Left ventricle myocardium inferior (tissue), 1 donor: ENCODE measurements at regions not wholly inside any gene's neighbourhood (a gene's known extent, or its start where the extent isn't known, plus 50 kb on each side); places are given as distances from the start of the nearest gene placed in this dataset.

ENCODE experiments used
- DNase-seq: peaks from one replicate; pipeline ENCODE4 v3.0.0-alpha.2; 2020
- H3K27ac ChIP-seq: fragments of 200-600 bp; replicated peaks from 2 replicates; pipeline ENCODE4 v1.8.0; 2021
- H3K27me3 ChIP-seq: fragments of 200-600 bp; 2 replicates; pipeline ENCODE4 v1.8.0; 2021; ENCODE audit warnings: low read depth
- H3K36me3 ChIP-seq: fragments of 200-600 bp; 2 replicates; pipeline ENCODE4 v1.8.0; 2021
- H3K4me1 ChIP-seq: fragments of 200-600 bp; 2 replicates; pipeline ENCODE4 v1.8.0; 2021
- H3K4me3 ChIP-seq: fragments of 200-600 bp; 2 replicates; pipeline ENCODE4 v1.8.0; 2021; ENCODE audit warnings: mild to moderate bottlenecking, moderate library complexity
- H3K9me3 ChIP-seq: fragments of 200-600 bp; replicated peaks from 2 replicates; pipeline ENCODE4 v1.8.0; 2021
- intact Hi-C: fragments of 100-400 bp; cut with micrococcal nuclease; formaldehyde crosslinking; loops from one replicate; pipeline ENCODE4 v1.11.0; 2022
- TF ChIP-seq, protein P1 (sequence below): fragments of 200-600 bp; IDR thresholded peaks from 2 replicates; pipeline ENCODE4 v1.8.0; 2021; ENCODE audit warnings: antibody characterized with exemption, mild to moderate bottlenecking, borderline replicate concordance
- donor health status: DM: no; HTN: yes; CAD: no; lungs with severe emphysema.

DNA sequence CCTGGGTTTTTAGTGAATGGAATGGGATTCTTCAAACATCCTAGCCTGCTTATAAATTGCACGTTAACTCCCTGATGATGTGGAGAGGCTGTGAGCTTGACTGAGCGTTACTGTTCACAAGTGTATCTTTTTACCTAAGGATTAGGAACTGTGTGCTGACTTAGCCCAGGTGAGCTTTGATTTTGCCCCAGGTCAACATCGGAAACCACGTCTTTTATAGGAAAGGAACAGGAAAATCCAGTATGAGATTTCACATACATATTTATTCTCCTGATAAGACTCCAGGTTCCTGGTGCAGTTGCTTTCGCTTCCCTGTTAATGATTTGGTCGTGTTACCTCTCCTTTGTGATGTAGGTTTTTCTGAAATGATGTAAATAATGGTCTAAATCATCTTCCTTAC, 103.2 kb upstream of the BASP1 start:
- peaks cover 8% of the 10 kb centered on the region for H3K4me1 ChIP-seq
- TF ChIP-seq, protein P1, sequence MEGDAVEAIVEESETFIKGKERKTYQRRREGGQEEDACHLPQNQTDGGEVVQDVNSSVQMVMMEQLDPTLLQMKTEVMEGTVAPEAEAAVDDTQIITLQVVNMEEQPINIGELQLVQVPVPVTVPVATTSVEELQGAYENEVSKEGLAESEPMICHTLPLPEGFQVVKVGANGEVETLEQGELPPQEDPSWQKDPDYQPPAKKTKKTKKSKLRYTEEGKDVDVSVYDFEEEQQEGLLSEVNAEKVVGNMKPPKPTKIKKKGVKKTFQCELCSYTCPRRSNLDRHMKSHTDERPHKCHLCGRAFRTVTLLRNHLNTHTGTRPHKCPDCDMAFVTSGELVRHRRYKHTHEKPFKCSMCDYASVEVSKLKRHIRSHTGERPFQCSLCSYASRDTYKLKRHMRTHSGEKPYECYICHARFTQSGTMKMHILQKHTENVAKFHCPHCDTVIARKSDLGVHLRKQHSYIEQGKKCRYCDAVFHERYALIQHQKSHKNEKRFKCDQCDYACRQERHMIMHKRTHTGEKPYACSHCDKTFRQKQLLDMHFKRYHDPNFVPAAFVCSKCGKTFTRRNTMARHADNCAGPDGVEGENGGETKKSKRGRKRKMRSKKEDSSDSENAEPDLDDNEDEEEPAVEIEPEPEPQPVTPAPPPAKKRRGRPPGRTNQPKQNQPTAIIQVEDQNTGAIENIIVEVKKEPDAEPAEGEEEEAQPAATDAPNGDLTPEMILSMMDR = no peak
- no peak overlapping the region for H3K27ac ChIP-seq
- intact Hi-C loops = no loop called here
- no peaks in the 10 kb centered on the region for H3K9me3 ChIP-seq
- no peaks in the 10 kb centered on the region for H3K27me3 ChIP-seq
- H3K36me3 ChIP-seq = no peaks in the 10 kb centered on the region
- H3K4me3 ChIP-seq = no peak overlapping the region
- no peak for DNase-seq

DNA sequence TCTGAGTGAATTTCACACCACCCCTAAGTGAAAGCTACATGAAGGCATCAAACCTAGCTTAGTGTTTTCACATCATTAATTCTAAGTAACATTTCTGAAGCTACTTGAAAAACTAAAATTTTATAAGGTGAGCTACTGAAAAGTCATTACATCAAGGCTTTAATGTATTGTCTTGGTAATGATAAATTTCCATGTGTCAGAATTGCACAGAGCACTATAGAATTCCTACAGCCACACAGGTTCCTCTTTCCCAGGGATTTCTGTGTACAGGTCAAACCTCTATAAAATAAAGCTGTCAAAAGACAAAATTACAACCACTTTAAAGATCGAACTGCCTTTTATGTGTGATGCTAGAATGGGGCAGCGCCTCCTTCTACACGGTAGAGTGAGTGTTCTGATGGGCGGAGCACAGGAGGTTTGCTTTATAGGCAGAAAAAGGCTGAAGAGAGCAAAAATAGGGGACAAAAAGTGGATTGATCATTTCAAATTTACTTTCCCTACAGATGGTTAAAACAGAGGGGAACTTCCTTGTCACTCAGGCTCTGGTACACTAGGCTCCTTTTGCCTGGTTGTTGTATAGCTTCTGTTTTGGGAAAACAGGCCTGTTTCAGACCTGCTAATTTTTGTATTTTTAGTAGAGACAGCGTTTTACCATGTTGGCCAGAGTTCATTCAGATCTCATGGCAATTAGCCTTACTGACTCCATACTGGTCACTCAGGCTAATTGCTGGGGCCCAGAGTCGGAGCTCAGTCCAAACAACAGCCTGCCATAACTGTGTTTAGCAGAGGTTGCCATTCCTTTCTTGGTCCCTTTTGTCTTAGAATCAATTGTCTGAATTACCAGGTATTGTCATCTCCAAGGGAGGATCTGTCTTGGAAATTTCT, 102.5 kb upstream of the BASP1 start:
- no peak for DNase-seq
- no peaks in the 10 kb centered on the region for H3K36me3 ChIP-seq
- peaks cover 8% of the 10 kb centered on the region for H3K4me1 ChIP-seq
- H3K4me3 ChIP-seq = no peak overlapping the region
- H3K9me3 ChIP-seq = no peaks in the 10 kb centered on the region
- no peak overlapping the region for H3K27ac ChIP-seq
- intact Hi-C loops = no loop called here
- TF ChIP-seq, protein P1 = no peak
- no peaks in the 10 kb centered on the region for H3K27me3 ChIP-seq

DNA sequence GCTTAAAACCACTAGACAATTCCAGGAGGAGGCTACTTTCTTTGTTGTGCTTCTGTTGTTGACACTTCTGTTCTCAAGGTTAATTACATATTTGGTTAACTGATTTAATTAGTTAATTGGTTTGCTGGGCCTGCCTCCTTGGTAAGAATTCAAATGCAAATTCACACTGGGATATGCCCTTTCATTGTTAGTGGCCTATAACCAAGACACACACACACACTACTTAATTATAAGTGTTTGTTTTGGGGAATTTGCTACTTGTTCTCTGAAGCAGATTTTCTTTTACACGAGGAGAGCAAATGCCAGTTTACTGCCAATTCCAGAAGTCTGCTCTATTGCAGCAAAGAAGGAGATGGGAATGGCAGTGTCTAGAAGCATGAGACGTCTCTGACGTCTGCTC, 101.6 kb upstream of the BASP1 start:
- Histone ChIP-seq H3K36me3 (no peaks in the 10 kb centered on the region), H3K27ac (no peak overlapping the region), H3K4me1 (peaks cover 8% of the 10 kb centered on the region), H3K4me3 (no peak overlapping the region), H3K9me3 (no peaks in the 10 kb centered on the region), H3K27me3 (no peaks in the 10 kb centered on the region)
- TF ChIP-seq, protein P1 = no peak
- no peak for DNase-seq
- intact Hi-C loops = no loop called here

DNA sequence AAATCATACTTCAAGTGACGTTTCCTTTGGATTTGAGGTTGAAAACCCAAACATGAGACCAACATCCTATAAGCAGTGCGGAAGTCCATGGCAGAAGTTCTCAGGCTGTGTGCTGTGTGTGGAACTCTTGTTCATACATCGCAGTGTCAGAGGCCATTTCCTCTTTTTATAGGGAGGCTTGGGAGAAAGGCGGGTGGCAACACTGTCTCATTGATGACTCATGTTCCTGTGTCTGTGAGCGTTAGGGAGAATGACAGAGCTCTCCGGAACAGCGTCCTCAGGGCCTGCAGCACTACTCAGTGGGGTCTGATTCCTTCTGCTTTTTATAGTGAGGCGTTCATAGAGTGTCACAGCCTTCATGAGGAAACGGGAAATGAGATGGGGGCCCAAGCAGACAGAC, 98.8 kb upstream of the BASP1 start:
- no peaks in the 10 kb centered on the region for H3K36me3 ChIP-seq
- no peak overlapping the region for H3K27ac ChIP-seq
- intact Hi-C loops = no loop called here
- peaks cover 9% of the 10 kb centered on the region for H3K4me1 ChIP-seq
- H3K27me3 ChIP-seq = no peaks in the 10 kb centered on the region
- DNase-seq = no peak
- no peak overlapping the region for H3K4me3 ChIP-seq
- no peaks in the 10 kb centered on the region for H3K9me3 ChIP-seq
- TF ChIP-seq, protein P1 = no peak

DNA sequence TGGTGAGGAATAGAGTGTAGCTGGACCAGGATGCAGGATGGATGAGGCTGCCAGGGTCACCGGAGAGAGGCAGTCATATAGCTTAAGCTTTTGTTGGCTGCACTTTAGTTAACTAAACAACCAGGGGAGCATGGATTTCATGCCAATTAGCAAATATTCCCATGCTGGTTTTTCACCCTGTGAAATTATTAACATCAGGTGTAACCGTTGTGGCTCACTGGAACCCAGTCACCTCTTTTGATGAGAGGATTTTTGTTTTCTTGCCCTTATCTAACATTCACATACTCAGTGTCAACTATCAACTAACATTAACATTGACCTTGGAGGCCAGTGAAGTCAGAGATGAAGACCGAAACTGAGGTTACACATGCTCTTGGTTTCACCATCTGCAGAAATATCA, 97.2 kb upstream of the BASP1 start:
- Histone ChIP-seq H3K27ac (no peak overlapping the region), H3K4me3 (no peak overlapping the region), H3K4me1 (peaks cover 22% of the 10 kb centered on the region), H3K27me3 (no peaks in the 10 kb centered on the region), H3K36me3 (no peaks in the 10 kb centered on the region), H3K9me3 (no peaks in the 10 kb centered on the region)
- intact Hi-C loops = no loop called here
- no peak for DNase-seq
- TF ChIP-seq, protein P1 = no peak
